ENCODE measurements at regions not wholly inside any gene's neighbourhood (a gene's known extent, or its start where the extent isn't known, plus 50 kb on each side); places are given as distances from the start of the nearest gene placed in this dataset.

GRCh38 chr1:24988558-24988912 lies 58.5 kb upstream of the RUNX3 start:
- ATAC-seq (ENCODE audit: low read depth) = no peak
- no peak overlapping the region for H2BK15ac ChIP-seq (ENCODE audit: low read depth, low read length)
- no peaks in the 10 kb centered on the region for H4K20me1 ChIP-seq (ENCODE audit: insufficient read depth, low read length)
- H2AFZ ChIP-seq (replicated peaks; ENCODE audit: low read length, poor library complexity) = no peak overlapping the region
- no peak overlapping the region for H3K27ac ChIP-seq (ENCODE audit: insufficient read depth, low read length)
- POLR2A ChIA-PET (ENCODE audit: unreplicated experiment) = no interaction called here
- H4K91ac ChIP-seq (ENCODE audit: insufficient read depth, low read depth, low read length) = no peak overlapping the region
- H2BK120ac ChIP-seq (ENCODE audit: low read depth, low read length) = no peak overlapping the region
- no peak overlapping the region for H2AK9ac ChIP-seq (replicated peaks; ENCODE audit: low read depth, low read length, poor library complexity)
- TF ChIP-seq POLR2A (IDR thresholded peaks at IDR 0.05; ENCODE audit: low read depth, low read length) = no peak
- TF ChIP-seq CEBPB (IDR thresholded peaks at IDR 0.05; ENCODE audit: low read depth, low read length) = no peak
- TF ChIP-seq MAFK (IDR thresholded peaks at IDR 0.05; ENCODE audit: low read depth, low read length) = no peak
- TF ChIP-seq CTCF (conservative IDR thresholded peaks at IDR 0.05; ENCODE audit: low read depth, low read length) = no peak
- no peak for TF ChIP-seq ELK1 (IDR thresholded peaks at IDR 0.05; ENCODE audit: borderline replicate concordance, low read depth, low read length)
- no peak for TF ChIP-seq BHLHE40 (IDR thresholded peaks at IDR 0.05; ENCODE audit: low read depth, low read length)
- no peak for TF ChIP-seq RAD21 (IDR thresholded peaks at IDR 0.05; ENCODE audit: low read length)
- TF ChIP-seq USF2 (IDR thresholded peaks at IDR 0.05; ENCODE audit: low read depth, low read length) = no peak
- TF ChIP-seq CHD1 (IDR thresholded peaks at IDR 0.05; ENCODE audit: low read depth, low read length) = no peak
- TF ChIP-seq MAZ (IDR thresholded peaks at IDR 0.05; ENCODE audit: borderline replicate concordance, low read depth, low read length) = no peak
- TF ChIP-seq MXI1 (IDR thresholded peaks at IDR 0.05; ENCODE audit: borderline replicate concordance, low read depth, low read length) = no peak
- TF ChIP-seq SMC3 (IDR thresholded peaks at IDR 0.05; ENCODE audit: low read depth, low read length) = no peak
- no peak for TF ChIP-seq FOS (IDR thresholded peaks at IDR 0.05; ENCODE audit: low read depth, low read length)
- TF ChIP-seq RCOR1 (IDR thresholded peaks at IDR 0.05; ENCODE audit: insufficient replicate concordance, low read length) = no peak
- no peak for TF ChIP-seq NFE2L2 (IDR thresholded peaks at IDR 0.05; ENCODE audit: low read depth, low read length)
- no peak for TF ChIP-seq RFX5 (IDR thresholded peaks at IDR 0.05; ENCODE audit: low read depth, low read length)
- peaks cover 72% of the 10 kb centered on the region for H3K27me3 ChIP-seq (ENCODE audit: control insufficient read depth, insufficient read depth, low read length)
- no peak overlapping the region for H2BK5ac ChIP-seq (ENCODE audit: low read depth, low read length, poor library complexity, severe bottlenecking)
- H3K9me1 ChIP-seq (ENCODE audit: insufficient read depth, low read length) = 0 out of 2 replicates have a peak, but pooled peaks cover 3% of the 10 kb centered on the region
- H4K8ac ChIP-seq (ENCODE audit: low read depth in 2 of 2, low read length in 2 of 2) = no peak overlapping the region
- no peak overlapping the region for H3K23ac ChIP-seq (ENCODE audit: low read depth, low read length)
- DNase-seq = no peak
- no peak overlapping the region for H3K4me3 ChIP-seq (ENCODE audit: insufficient read depth, low read depth, low read length)
- H3K79me1 ChIP-seq (ENCODE audit: low read depth in 1 of 2, low read length in 2 of 2) = no peaks in the 10 kb centered on the region
- no TSS peak for BruUV-seq (replicated peaks)
- in situ Hi-C loops (cut with MboI; ENCODE audit: low sequenced_read_pairs) = no loop called here
- 72% methylated on average over 5 of the region's 6 CpGs; no CpG with 5 or more reads in 1 of the 2 experiments for WGBS, 2 experiments (ENCODE audit: extremely low coverage in 2 of 2, insufficient read length in 1 of 2)
- H3K14ac ChIP-seq (replicated peaks; ENCODE audit: low read depth, low read length) = no peak overlapping the region
- intact Hi-C loops (cut with micrococcal nuclease) = no loop called here
- H3K56ac ChIP-seq (ENCODE audit: extremely low read depth, insufficient read depth, low read length) = no peak overlapping the region
- no peak overlapping the region for H2AK5ac ChIP-seq (ENCODE audit: low read depth, low read length)
- CTCF ChIA-PET = no interaction called here
- H3K4me1 ChIP-seq (ENCODE audit: control insufficient read depth, insufficient read depth, low read length) = no peaks in the 10 kb centered on the region
- no peak overlapping the region for H3K18ac ChIP-seq (ENCODE audit: low read depth, low read length)
- no peak overlapping the region for H2BK20ac ChIP-seq (ENCODE audit: low read depth, low read length)
- no peak overlapping the region for H3K9ac ChIP-seq (ENCODE audit: low read depth, low read length)
- H4K5ac ChIP-seq (ENCODE audit: low read depth, low read length) = no peak overlapping the region
- no peak overlapping the region for H3K4ac ChIP-seq (ENCODE audit: low read depth, low read length)
- peaks cover 7% of the 10 kb centered on the region for H3K9me3 ChIP-seq (ENCODE audit: control insufficient read depth, insufficient read depth, low read length)
- dilution Hi-C loops (cut with HindIII; ENCODE audit: low sequenced_read_pairs, unreplicated experiment) = no loop called here
- H3K4me2 ChIP-seq (ENCODE audit: low read depth, low read length) = no peak overlapping the region
- no peaks in the 10 kb centered on the region for H3K36me3 ChIP-seq (ENCODE audit: control insufficient read depth, insufficient read depth, low read length)

Data from IMR-90 (cell line).